Spleen (tissue), 7 donors: ENCODE measurements at regions not wholly inside any gene's neighbourhood (a gene's known extent, or its start where the extent isn't known, plus 50 kb on each side); places are given as distances from the start of the nearest gene placed in this dataset.

Experiments used
- POLR2A ChIP-seq, 3 donors: fragments of 450-650 bp; IDR thresholded peaks; one replicate each; pipeline ENCODE4 v1.5.1; 2017; ENCODE audit warnings: antibody characterized with exemption in 3 of 3, mild to moderate bottlenecking in 1 of 3
- TF ChIP-seq, protein P1 (sequence below), 11 experiments: fragments of 200-600 bp in 7 of 11; fragments of 450-650 bp in 4 of 11; sonication (generic) in 4 of 11; IDR thresholded peaks in 8 of 11; conservative IDR thresholded peaks in 3 of 11; 1 replicate in 7 of 11; 2 replicates in 4 of 11; pipeline versions ENCODE4 v1.4.0 to v1.8.0; 2016 to 2021; ENCODE audit warnings: antibody characterized with exemption in 11 of 11, inconsistent platforms in 4 of 11, mild to moderate bottlenecking in 1 of 11
- donor health status: DM: no; HTN: no; CAD: no; lungs with moderate emphysema.
- donor health status: DM: no; HTN: no; CAD: no.
- donor health status: DM: no; HTN: no; CAD: no.

DNA sequence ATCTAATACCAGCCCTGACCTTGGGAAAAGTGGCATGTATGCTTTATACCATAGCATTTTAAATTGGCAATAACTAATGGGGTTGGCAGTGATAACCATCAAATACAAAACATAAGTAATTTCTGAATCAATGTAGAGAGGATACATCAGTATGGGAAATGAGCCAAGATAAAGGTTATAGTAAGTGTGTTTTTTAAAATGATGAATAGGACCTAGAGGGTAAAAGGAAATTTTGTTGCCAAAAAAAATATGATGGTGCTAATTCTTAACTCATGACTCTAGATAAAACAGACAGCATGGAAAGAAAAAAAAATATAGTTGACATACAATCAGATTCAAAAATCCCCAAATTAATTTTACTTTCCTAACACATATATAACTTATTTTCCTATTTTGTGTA is 75.4 kb upstream of the ROBO1 start:
- TF ChIP-seq, protein P1, sequence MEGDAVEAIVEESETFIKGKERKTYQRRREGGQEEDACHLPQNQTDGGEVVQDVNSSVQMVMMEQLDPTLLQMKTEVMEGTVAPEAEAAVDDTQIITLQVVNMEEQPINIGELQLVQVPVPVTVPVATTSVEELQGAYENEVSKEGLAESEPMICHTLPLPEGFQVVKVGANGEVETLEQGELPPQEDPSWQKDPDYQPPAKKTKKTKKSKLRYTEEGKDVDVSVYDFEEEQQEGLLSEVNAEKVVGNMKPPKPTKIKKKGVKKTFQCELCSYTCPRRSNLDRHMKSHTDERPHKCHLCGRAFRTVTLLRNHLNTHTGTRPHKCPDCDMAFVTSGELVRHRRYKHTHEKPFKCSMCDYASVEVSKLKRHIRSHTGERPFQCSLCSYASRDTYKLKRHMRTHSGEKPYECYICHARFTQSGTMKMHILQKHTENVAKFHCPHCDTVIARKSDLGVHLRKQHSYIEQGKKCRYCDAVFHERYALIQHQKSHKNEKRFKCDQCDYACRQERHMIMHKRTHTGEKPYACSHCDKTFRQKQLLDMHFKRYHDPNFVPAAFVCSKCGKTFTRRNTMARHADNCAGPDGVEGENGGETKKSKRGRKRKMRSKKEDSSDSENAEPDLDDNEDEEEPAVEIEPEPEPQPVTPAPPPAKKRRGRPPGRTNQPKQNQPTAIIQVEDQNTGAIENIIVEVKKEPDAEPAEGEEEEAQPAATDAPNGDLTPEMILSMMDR (IDR thresholded peaks at IDR 0.05 in 8 of 11, conservative IDR thresholded peaks at IDR 0.05 in 3 of 11): no peak
- no peak for TF ChIP-seq POLR2A (IDR thresholded peaks at IDR 0.05)
